ENCODE measurements at regions not wholly inside any gene's neighbourhood (a gene's known extent, or its start where the extent isn't known, plus 50 kb on each side); places are given as distances from the start of the nearest gene placed in this dataset.

GRCh38 chr4:57318703-57319102, 208.5 kb upstream of the IGFBP7 start:
- TF ChIP-seq POLR2AphosphoS5 (IDR thresholded peaks at IDR 0.05; ENCODE audit: insufficient read depth in 1 of 2, low read depth in 1 of 2) (no peak), POLR2A (IDR thresholded peaks at IDR 0.05) (no peak), CTCF (IDR thresholded peaks at IDR 0.05) (no peak)
